NCI-H524 (cell line): ENCODE measurements at regions not wholly inside any gene's neighbourhood (a gene's known extent, or its start where the extent isn't known, plus 50 kb on each side); places are given as distances from the start of the nearest gene placed in this dataset.

Source experiments
- DNase-seq, 2 experiments: peaks; one replicate each; lab custom pipeline; 2025; lab: John Stamatoyannopoulos, UW

DNA sequence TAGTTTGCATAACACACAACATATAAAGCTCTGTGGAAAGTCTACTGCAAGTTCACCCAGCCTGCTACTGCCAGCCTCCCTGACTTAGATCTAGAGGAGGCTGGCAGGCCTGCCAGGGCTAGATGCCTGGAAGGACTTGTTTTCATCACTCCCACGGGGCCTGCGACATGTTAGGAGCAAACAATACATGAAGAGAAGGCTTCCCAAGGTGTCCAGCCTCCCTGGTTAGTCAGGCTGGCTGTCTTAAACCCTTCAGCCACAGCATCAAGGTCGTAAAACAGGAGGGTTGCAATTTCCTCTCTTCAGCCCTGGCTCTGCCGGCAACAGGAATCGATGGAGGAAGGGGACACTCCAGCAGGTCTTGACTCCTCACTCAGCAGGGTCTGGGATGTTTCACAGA, 104.5 kb downstream of the NGF start:
- DNase-seq, result no peak

DNA sequence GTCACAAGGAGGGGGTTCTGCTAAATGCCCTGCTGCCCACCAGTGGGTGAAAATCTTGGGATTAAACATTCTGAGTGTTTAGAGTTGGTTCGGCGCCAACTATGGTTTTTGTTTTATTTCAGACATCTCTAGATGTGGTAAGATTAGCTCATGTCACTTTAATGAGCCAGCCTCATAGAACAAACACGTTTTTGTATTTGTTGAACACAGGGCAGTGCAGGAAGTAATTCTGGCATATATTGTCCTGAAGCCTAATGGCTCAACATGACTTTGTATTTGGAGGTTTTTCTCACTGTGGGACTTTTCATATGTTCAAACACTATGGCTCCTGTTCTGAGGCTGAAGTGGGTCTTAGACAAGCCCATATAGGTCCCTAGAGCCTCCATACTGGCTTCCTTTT, 107.8 kb downstream of the NGF start:
- DNase-seq, result no peak

DNA sequence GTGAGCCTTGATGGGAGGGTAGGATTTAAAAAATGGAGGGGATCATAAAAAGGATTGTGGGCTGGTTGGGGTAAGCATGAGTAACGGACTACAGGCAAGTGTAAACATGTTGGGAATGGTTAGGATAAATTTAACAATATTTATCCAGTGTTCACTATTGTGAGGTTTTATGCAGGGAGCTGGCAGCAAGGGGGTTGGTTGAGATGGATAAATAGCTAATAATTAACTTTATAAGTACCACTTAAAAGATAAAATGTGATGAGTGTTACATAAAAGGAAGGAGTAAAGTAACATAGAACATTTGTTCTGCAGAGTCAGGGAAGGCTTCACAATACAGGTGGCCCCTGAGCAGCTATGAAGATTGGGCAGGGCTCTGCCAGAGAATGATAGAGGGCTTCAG, 109.0 kb downstream of the NGF start:
- DNase-seq, result no peak

GRCh38 chr1:115228191-115228590, 109.9 kb downstream of the NGF start:
- DNase-seq, result no peak

- DNase-seq, result no peak
Measured at GRCh38 chr1:115227346-115228082, 110.5 kb downstream of the NGF start.

- DNase-seq, result no peak
Measured at GRCh38 chr1:115225993-115226685, 111.9 kb downstream of the NGF start.

DNA sequence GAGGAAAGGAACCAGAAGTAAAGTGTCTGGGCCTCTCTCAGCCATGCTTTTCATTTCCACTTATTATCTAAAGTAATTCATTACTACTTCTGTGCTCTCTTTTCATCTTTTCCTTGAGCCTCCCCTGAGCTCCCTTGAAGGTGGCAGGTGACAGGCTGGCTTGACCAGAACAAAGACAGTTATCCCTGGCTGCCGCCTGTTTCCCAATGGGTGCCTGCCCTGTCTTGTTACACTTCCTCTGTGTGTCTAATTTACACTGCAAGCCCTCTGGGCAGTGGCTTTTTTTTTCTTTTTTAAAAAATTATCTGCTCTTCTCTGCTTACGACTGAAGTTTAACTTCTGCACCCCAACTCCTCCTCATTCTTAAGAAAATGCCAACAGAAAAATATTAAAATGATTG, 113.4 kb downstream of the NGF start:
- DNase-seq, result no peak

GRCh38 chr1:115222616-115223402, 115.2 kb downstream of the NGF start:
- DNase-seq, result no peak

DNA sequence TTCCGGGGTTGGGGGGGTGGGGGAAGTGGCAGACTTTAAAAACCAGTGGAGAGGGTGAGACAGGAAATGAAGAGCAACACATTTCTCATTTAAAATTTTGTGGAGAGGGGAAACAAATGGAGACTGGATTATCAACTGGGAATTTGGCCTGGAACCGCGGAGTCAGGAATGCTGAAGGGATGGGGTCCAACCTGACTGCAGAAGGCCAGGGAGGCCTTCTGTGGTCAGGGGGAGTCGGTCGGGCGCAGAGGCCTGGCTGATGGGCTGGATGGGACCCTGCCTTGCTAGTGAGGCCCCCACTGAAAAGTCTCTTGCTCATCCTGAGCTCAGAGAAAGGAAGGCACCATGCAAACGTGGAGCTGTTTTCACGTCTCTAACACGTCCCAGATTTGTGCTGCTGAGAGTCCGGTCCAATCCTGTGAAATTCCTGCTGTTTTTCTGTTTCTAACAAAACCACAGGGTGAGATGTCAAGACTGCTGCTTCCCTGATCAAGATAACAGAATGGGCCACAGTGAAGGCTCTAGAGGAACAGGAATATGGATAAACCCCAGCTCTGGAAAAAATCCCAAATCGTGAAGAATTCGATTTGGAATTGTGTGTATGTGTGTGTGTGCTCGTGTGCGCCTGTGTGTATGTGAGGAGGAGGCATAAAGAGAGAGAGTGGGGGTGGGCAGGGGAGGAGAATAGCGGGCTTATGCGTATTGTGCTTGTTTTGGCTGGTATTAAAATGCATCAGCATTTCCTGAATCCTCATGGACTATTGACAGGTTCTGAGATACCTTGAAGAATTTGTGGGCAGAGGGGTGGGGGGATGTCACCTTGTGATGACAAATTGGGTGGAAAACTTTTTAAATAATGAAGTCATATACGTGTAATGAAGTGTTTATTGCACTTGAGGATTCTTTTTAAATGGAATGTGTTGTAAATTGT, 117.4 kb downstream of the NGF start:
- no peak for DNase-seq

GRCh38 chr1:115219927-115220326, 118.1 kb downstream of the NGF start:
- no peak for DNase-seq

DNA sequence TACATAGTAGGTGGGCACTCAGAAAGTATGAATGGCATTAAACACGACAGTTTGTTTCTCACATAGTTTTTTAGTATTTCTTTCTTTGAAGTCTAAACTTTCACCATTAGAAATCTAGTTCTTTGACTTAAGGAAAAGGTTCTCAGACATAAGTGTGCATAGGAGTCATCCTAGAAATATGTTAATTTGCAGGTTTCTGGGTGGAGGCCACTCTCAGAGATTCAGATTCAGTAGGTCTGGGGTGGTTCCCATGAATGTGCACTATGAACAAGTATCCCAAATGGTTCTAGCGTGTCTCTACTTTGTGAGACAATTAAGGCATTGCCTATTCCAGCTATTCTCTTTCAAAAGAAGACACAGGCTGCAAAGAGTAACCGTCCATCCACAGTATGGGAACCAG, 119.3 kb downstream of the NGF start:
- no peak for DNase-seq

GRCh38 chr1:115218034-115218405, 120.0 kb downstream of the NGF start:
- no peak for DNase-seq

- DNase-seq, result no peak
Measured at GRCh38 chr1:115217150-115218033, 120.7 kb downstream of the NGF start.

- DNase-seq, result no peak
Measured at GRCh38 chr1:115215703-115216521, 122.1 kb downstream of the NGF start.

DNA sequence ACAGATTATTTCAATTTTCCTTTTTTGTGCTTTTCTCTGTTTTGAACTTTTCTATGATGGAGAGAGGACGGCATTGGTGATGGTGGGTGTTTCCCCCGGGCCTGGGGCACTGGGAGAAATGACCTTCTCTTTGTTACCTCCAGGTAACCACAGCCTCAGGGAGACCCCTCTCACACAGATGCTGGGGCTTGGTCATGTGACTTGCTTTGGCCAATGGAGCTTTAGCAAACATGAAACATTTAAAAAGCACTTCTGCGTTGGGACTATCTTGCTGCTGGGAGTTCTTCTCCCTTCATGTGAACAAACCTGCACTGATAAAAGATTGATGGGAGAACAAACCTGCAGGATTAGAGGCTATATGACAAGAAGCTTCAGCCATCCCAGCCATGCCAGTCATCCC, 122.9 kb downstream of the NGF start:
- DNase-seq, result no peak

GRCh38 chr1:115214098-115214497, 124.0 kb downstream of the NGF start:
- no peak for DNase-seq

DNA sequence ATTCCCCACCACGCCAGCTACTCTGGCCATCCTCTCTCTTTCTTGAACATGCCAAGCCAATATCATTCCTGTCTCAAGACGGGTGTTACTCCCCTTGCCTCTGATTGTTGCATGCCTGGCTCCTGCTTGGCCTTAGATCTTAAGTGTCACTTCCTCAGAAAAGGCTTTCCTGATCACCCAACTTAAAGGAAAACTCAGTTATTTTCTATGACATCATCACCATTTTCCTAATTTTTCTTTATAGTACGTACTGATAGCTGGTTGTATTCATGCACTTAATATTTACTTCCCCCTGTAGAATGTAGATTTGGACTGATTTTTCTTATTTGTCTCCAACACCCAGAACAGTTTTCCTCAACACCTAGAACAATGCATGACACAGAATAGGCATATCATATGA, 123.8 kb upstream of the TSPAN2 start:
- no peak for DNase-seq

DNA sequence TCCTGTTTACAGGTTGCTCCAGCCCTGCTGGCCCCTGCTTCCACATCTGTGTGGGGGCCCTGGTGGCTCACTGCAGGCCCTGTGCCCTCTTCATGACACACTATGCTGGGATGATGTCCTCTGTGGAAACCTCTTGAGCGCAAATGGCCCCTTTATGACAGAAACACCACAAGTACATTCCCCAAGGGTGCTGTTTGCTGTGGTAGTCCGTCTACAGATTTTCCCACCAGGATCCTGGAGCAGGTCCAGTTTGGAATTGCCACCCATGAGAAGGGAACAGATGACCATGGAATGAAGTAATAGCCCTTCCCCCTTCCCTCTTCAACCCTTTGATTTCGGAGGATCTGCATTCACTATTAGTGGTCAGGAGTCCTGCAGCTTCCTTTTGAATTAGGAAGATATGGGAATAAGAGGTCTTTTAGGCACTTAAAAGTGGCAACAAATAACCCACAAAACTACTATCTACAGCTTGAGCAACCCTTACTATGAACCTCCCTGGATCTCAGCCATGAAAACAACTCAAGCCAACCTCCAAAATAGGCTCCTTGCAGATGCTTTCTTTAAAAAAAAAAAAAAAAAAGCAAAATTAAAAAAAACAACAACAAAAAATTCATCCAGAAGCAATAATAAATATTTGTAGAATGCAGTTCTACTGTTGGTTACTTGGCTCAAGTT, 121.9 kb upstream of the TSPAN2 start:
- no peak for DNase-seq

- no peak for DNase-seq
Measured at GRCh38 chr1:115210302-115210711, 121.0 kb upstream of the TSPAN2 start.
